ENCODE measurements at regions not wholly inside any gene's neighbourhood (a gene's known extent, or its start where the extent isn't known, plus 50 kb on each side); places are given as distances from the start of the nearest gene placed in this dataset.

DNA sequence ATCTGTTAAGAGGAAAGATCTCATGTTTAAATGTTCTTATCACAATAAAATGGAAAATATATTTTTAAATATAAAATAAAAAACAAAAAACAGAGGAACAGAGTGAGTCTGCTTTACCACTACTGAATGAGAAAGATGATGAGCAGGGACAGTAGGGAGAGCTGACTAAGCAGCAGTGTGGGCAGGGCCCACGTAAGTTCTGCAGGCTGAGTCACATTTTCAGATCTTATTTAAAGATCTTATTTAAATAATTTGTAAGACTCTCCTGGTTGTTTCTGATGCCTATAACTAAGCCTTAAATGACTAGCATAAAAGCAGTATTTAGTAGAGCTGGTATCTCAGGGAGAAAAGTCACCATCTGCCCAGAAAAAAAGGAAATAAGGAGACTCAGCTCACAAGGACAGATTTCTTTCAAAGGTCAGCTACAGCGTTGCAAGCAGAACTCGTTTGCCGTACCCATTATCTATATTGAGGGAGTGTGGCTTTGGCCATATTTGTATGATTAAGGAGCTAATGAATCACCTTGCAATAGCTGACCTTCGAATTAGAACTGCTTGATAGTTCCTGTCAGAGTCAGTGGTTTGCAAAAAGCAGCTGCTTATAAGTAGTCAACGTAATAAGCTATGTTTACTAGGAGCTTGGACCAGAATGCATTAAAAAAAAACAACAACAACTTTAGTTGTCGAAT is 322.1 kb upstream of the CHAC2 start:
- DNase-seq = no peak

GRCh38 chr2:53442783-53443182 is 324.8 kb upstream of the CHAC2 start:
- peak; percentile 62 for DNase-seq

- peak; percentile 31 for DNase-seq
Observed at GRCh38 chr2:53442093-53442492, 325.5 kb upstream of the CHAC2 start.

- no peak for DNase-seq
Observed at GRCh38 chr2:53438692-53439091, 328.9 kb upstream of the CHAC2 start.

GRCh38 chr2:53438100-53438499 is 329.5 kb upstream of the CHAC2 start:
- DNase-seq = no peak

- DNase-seq = peak; percentile 26
Observed at GRCh38 chr2:53437371-53437770, 330.2 kb upstream of the CHAC2 start.

DNA sequence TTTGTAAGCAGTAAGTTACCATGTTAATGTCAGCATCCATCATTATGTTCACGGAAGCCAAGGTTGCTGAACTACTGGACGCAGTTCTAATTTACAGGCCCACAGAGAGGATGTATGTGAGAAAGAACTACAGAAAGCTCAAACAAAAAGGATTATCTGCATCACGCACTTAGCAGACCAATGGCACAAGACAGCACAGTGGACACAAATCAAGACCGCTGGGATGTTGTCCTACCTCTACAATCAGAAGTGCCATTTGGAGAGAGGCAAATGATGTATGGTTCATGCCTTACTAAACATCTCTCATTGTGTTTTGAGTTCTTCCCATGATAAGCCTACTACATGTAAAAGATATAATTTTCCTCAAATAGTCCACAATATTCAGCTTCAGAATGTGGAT is 330.7 kb upstream of the CHAC2 start:
- DNase-seq = no peak

DNA sequence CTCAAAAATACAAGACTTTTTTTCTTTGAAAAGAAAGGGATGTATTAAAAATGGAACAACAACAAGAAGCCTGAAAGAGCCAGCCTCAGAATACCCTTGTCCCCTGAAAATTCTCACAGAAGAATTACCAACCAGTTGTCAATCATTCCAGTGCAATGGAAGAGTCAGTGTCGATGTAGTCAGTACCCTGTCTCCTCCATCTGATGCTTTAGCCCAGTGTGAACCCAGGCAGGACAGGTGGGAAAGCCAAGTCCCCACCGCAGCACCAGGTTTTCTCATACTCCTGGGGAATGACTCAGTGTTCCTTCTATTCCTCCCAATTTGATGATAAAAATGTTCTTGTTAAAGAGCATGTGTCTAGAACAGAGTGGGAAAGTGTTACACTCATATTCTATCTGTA is 332.0 kb upstream of the CHAC2 start:
- DNase-seq = no peak

GRCh38 chr2:53434466-53434865 is 333.1 kb upstream of the CHAC2 start:
- DNase-seq = no peak

GRCh38 chr2:53432936-53433335 is 334.7 kb upstream of the CHAC2 start:
- no peak for DNase-seq

DNA sequence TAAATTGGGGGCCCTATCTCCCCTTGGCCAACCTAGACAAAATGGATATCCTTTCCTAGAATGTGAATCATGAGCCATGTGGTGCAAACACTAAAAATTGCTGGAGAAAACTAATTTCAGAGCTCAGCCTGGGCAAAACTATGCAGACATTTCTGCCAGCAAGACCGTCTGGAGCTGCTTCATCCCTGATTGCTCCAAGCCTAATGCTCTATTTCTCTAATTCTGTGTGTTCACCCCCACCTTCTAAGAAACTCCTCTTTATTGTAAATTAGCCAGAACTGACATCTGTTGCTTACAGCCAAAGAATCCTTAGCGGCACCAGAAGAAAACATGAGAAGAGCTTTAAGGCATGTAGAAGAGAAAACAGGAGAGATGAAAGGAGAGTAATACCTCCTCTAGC is 337.7 kb upstream of the CHAC2 start:
- DNase-seq = peak; percentile 19

GRCh38 chr2:53424902-53425301 is 342.7 kb upstream of the CHAC2 start:
- no peak for DNase-seq

DNA sequence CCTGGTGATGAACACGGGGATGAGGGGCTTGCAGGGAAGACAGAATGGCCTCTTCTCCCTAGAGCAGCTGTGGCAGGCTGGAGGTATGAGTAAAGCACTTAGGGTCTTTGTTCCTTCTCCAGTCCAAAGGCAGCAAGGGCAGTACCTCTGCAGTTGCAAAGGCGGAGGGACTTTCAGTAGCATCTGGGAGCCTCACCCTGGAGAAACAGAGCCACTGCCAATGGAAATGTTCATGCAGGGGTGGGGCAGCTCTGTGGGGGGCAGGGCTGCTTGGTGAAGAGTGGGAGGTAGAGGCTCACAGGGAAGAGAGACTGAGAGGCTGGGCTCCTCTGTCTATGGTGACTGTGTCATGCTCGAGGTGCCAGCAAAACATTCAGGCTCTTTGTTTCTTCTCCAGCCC is 344.1 kb upstream of the CHAC2 start:
- DNase-seq = no peak

- peak; percentile 82 for DNase-seq
Observed at GRCh38 chr2:53422979-53423378, 344.6 kb upstream of the CHAC2 start.

DNA sequence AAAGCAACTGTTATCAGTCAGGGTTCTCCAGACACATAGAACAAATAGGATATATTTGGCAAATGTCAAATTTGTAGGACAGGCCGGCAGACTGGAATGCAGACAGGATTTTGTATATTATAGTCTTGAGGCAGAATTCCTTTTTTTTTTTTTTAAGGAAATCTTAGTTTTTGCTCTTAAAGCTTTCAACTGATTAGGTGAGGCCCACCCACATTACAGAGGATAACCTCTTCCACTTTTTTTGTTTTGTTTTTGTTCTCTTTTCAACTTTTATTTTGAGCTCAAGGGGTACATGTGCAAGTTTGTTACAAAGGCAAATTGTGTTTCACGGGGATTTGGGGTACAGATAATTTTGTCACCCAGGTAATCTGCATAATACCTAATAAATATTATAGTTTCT is 350.2 kb upstream of the CHAC2 start:
- no peak for DNase-seq

DNA sequence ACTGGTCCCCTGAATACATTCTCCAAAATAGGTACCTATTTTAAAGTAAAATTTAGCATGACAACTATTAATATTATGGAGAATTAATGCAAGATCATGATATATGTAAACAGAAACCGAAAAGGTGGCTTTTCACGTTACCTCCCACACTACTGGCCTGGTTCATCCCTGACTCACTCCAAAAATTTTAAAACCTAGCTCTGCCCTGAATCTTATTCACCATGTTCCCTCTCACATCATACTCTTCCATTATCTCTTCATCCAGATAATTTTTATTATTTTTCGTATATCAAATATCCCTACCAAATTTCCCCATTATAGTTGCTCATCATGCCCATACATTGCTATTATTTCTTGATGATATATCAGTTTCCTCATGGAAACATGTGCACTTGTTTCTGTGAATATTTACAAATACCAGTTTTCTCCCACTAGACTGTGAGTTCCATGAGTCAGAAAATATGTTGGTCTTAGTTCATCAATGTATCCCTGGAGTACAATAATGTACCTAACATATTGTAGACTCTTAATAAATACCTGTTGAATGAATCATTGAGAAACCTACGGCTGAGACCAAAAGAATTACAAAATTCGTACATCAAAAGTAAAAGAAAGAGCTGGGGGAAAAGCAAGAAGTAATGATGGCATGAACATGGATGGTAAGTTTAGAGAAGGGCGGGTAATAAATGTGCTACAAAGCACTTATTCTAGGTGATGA is 360.1 kb upstream of the CHAC2 start:
- DNase-seq = no peak

- no peak for DNase-seq
Observed at GRCh38 chr2:53403792-53404413, 363.7 kb upstream of the CHAC2 start.

DNA sequence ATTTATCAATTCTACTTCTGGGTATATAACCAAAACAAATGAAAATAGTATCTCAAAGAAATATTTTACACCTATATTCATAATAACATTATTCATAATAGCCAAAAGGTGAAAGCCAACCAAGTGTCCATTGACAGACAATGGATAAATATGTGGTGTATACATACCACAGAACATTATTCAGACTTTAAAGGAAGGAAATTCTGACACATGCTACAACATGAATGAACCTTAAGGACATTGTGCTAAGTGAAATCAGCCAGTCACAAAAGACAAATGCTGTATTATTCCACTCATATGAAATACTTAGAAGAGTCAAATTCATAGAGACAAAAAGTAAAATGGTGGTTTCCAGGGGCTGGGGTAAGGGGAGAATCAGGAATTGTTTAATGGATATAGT is 370.5 kb upstream of the CHAC2 start:
- DNase-seq = no peak

GRCh38 chr2:53381271-53381670 is 386.3 kb upstream of the CHAC2 start:
- peak; percentile 43 for DNase-seq

- no peak for DNase-seq
Observed at GRCh38 chr2:53379547-53379946, 388.1 kb upstream of the CHAC2 start.

DNA sequence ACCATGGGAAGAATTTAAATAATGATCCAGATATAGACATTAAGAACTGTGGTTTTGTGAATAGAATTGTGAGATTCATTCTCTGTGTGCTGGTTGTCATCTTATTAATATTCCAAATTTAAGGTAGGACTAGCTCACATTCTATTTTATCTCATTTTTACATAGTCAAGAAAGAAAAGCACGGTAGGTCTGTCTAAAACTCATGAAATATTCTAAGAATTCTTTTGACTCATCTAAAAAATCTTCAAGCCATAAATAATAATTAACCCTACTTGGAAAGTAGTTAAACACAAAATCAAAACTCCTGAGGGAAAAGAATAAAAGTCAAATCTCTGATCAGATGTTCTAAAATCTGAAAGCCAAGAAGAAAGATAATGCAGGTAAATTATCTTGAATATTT is 388.8 kb upstream of the CHAC2 start:
- no peak for DNase-seq

DNA sequence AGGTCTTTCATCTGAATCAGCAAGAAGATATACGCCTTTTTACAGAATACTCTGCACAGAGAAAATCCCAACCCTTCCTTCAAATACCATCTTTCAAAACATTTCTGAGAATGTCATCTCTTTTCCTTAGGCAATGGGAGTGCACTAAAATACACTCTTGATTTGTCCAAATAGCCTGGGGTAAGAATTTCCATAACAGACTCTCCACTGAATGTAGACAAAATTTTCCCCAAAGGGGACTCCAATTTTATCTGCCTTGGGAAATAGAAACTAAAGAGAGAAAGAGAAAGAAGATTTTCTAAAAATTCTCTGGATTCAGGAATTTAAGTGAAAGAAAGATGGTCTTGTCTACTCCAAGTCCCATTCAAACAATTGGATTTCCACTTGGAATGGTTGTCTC is 394.5 kb upstream of the CHAC2 start:
- DNase-seq = no peak

GRCh38 chr2:53366543-53366942 is 401.1 kb upstream of the CHAC2 start:
- DNase-seq = no peak

GRCh38 chr2:53362934-53363333 is 404.7 kb upstream of the CHAC2 start:
- no peak for DNase-seq

Data from NCI-H82 (cell line).